ENCODE measurements at regions not wholly inside any gene's neighbourhood (a gene's known extent, or its start where the extent isn't known, plus 50 kb on each side); places are given as distances from the start of the nearest gene placed in this dataset.

DNA sequence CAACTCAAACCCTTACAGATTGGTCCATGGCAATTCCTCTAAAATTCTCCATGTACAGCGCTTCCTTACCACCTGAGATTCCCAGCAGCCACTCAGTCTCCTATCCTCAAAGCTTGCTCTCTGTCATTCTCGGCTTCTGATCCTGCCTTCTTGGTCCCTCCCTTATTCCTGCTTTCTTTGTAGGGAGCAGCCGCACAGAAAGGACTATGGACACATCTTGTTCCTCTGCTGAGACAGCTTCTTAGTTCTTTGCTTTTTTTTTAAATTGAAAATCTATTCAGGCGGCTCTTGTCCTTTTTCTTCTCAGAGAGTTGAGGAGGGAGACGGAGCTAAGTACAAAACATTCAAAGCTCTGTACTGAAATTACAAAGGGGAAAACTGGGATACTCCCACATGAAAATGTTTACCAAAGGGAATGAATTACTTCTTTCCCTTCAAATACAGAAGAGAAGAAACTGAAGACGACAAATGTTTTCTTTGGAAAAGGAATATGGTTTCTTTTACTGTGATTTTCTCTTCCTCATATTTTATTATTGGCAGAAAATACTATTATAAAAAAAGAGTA, 285.1 kb downstream of the IL20RB start:
- no peaks in the 10 kb centered on the region for H3K9me3 ChIP-seq

DNA sequence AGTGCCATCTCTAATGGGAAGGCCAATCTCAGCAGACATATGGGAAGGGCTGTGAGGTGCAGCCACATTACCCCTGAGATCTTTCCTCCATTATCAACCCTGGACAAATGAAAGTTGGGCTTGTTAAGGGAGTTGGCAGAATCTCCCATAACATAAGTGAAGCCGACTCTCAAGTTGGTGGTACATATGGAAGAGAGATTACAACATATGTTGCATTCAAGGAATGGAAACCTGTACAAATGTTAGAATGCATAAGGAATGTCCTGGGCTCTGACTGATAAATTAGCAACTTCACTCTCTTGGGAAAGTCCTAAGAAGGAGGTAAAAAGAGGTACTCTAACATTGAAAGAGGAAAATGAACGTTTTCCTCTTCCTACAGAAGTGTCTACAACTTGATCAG, 288.7 kb downstream of the IL20RB start:
- H3K27ac ChIP-seq = no peak overlapping the region
- H3K9me3 ChIP-seq = no peaks in the 10 kb centered on the region
- H3K4me1 ChIP-seq = no peaks in the 10 kb centered on the region
- 61 to 63% methylated on average over 2 of the region's 2 CpGs for WGBS, 2 donors
- ATAC-seq (ENCODE audit: low FRiP score in 2 of 2) (no peak), DNase-seq (no peak)
- H3K27me3 ChIP-seq = no peaks in the 10 kb centered on the region
- H3K4me3 ChIP-seq = no peak overlapping the region
- H3K36me3 ChIP-seq = no peaks in the 10 kb centered on the region
- TF ChIP-seq, protein P1, sequence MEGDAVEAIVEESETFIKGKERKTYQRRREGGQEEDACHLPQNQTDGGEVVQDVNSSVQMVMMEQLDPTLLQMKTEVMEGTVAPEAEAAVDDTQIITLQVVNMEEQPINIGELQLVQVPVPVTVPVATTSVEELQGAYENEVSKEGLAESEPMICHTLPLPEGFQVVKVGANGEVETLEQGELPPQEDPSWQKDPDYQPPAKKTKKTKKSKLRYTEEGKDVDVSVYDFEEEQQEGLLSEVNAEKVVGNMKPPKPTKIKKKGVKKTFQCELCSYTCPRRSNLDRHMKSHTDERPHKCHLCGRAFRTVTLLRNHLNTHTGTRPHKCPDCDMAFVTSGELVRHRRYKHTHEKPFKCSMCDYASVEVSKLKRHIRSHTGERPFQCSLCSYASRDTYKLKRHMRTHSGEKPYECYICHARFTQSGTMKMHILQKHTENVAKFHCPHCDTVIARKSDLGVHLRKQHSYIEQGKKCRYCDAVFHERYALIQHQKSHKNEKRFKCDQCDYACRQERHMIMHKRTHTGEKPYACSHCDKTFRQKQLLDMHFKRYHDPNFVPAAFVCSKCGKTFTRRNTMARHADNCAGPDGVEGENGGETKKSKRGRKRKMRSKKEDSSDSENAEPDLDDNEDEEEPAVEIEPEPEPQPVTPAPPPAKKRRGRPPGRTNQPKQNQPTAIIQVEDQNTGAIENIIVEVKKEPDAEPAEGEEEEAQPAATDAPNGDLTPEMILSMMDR (IDR thresholded peaks at IDR 0.05) = no peak
- no peak for TF ChIP-seq POLR2AphosphoS5 (IDR thresholded peaks at IDR 0.05)
- no peak for TF ChIP-seq POLR2A (IDR thresholded peaks at IDR 0.05)
- no peak for TF ChIP-seq EP300 (IDR thresholded peaks at IDR 0.05)

More for the DNA sequence above, 285.1 kb downstream of the IL20RB start:
- Histone ChIP-seq H3K36me3 (no peaks in the 10 kb centered on the region), H3K27ac (no peak overlapping the region), H3K27me3 (no peaks in the 10 kb centered on the region), H3K4me1 (no peaks in the 10 kb centered on the region), H3K4me3 (no peak overlapping the region)
- TF ChIP-seq, protein P1 (IDR thresholded peaks at IDR 0.05) = no peak
- ATAC-seq (ENCODE audit: low FRiP score in 2 of 2) = no peak
- DNase-seq = no peak
- WGBS, 2 donors = 88% methylated on average over 6 of the region's 6 CpGs

DNA sequence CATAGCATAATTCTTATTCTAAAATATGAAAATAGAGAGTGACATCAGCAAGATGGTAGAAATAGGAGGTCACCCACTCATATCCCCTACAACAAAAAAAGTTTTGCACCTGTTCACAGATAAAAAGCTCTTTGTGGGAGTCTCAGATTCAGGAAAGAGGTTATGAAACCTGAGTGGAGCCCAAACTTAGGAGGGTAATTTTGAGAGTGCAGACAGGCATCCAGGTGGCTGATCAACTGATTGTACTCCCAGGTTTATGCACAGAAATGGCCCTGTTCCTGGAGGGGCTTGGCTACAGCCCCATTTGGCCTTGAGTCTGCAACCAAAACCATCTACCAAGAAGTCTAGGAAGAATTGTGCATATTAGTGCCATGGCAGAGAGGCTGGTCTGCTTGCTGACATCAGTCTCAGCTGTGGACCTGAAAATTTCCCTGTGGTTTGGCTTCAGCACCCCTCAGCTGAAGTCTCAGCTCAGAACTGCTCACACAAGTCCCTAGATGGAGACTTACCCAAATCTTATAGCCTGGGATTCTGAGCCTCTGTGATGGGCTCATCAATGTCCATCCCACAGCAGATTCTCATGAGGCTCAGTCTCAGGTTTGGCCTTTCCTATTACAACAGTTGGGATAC, 291.6 kb downstream of the IL20RB start:
- no peaks in the 10 kb centered on the region for H3K27me3 ChIP-seq
- no peak for DNase-seq
- H3K4me1 ChIP-seq = no peaks in the 10 kb centered on the region
- no peak overlapping the region for H3K27ac ChIP-seq
- peaks cover 0 to 8% (median 0%) of the 10 kb centered on the region in 4 donors for H3K9me3 ChIP-seq
- H3K4me3 ChIP-seq = no peak overlapping the region
- H3K36me3 ChIP-seq = no peaks in the 10 kb centered on the region
- TF ChIP-seq EP300 (IDR thresholded peaks at IDR 0.05) = no peak
- TF ChIP-seq, protein P1 (IDR thresholded peaks at IDR 0.05) = no peak
- TF ChIP-seq POLR2A (IDR thresholded peaks at IDR 0.05) = no peak
- TF ChIP-seq POLR2AphosphoS5 (IDR thresholded peaks at IDR 0.05) = no peak
- no peak for ATAC-seq (ENCODE audit: low FRiP score in 2 of 2)

DNA sequence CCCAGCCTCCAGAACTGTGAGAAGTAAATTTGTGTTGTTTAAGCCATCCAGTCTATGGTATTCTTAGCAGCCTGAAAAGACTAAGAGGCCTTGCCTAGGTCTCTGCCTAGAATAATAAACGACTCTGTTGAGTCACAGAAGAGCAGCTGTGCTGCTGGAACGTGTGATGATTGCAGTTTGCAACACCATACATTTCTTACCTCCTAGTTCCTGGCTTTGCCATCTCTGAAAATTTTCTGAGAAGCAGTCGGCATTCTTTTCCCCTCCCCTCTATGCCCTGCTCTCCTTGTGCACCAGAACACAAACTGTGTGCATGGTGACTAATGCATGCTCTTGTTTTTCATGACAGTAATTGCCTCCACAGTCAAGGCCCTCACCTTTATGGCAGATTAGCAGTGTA, 301.3 kb downstream of the IL20RB start:
- 54 to 57% methylated on average over 3 of the region's 3 CpGs for WGBS, 2 donors
- H3K9me3 ChIP-seq = peaks cover 0 to 2% (median 0%) of the 10 kb centered on the region in 4 donors
- DNase-seq (no peak), ATAC-seq (ENCODE audit: low FRiP score in 2 of 2) (no peak)
- TF ChIP-seq, protein P1 (IDR thresholded peaks at IDR 0.05) = no peak
- TF ChIP-seq POLR2A (IDR thresholded peaks at IDR 0.05) = no peak
- no peak overlapping the region for H3K4me3 ChIP-seq
- H3K36me3 ChIP-seq = no peaks in the 10 kb centered on the region
- H3K27me3 ChIP-seq = no peaks in the 10 kb centered on the region
- no peaks in the 10 kb centered on the region for H3K4me1 ChIP-seq
- no peak overlapping the region for H3K27ac ChIP-seq

DNA sequence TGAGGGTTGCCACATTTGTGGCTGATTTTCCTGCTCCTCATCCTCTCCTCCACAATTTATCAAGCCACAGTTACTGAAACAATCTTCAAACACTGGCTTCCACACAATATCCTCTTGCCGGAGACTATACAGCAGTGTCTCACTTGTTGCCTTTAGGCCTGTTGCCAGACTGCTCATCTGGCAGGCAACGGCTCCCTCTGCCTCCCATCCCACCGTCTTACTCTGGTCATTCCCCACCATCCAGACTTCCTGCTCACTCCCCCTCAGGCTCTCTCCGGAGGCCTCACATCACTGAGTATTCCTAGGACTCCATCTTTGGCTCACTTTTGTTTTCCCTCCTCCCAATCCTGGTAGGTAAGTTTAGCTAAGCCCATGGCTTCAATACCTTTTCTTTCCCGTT, 301.9 kb downstream of the IL20RB start:
- DNase-seq = no peak
- no peak for ATAC-seq (ENCODE audit: low FRiP score in 2 of 2)
- H3K4me3 ChIP-seq = no peak overlapping the region
- no peaks in the 10 kb centered on the region for H3K36me3 ChIP-seq
- no peaks in the 10 kb centered on the region for H3K9me3 ChIP-seq
- H3K4me1 ChIP-seq = no peaks in the 10 kb centered on the region
- WGBS, 2 donors = 28 to 29% methylated on average over 5 of the region's 5 CpGs
- TF ChIP-seq, protein P1 (IDR thresholded peaks at IDR 0.05) = no peak
- TF ChIP-seq POLR2A (IDR thresholded peaks at IDR 0.05) (no peak), POLR2AphosphoS5 (IDR thresholded peaks at IDR 0.05) (no peak), EP300 (IDR thresholded peaks at IDR 0.05) (no peak)
- no peak overlapping the region for H3K27ac ChIP-seq
- H3K27me3 ChIP-seq = no peaks in the 10 kb centered on the region

Data from upper lobe of left lung (tissue), 6 donors.